Activated CD4-positive, alpha-beta T cell treated with anti-CD3 and anti-CD28 coated beads, Interleukin-2, amount 10 ng/mL, durations not matched to agents 24 days and 14 days (primary cell): ENCODE measurements at regions not wholly inside any gene's neighbourhood (a gene's known extent, or its start where the extent isn't known, plus 50 kb on each side); places are given as distances from the start of the nearest gene placed in this dataset.

ENCODE experiments used
- DNase-seq: peaks from one replicate; pipeline ENCODE4 v3.0.0; 2022
- H3K27ac Mint-ChIP-seq: one replicate; pipeline ENCODE4 v1.8.0; 2022; ENCODE audit warnings: mild to moderate bottlenecking, mixed read lengths
- H3K27me3 Mint-ChIP-seq: one replicate; pipeline ENCODE4 v1.8.0; 2022; ENCODE audit warnings: mixed read lengths
- H3K36me3 Mint-ChIP-seq: one replicate; pipeline ENCODE4 v1.8.0; 2022; ENCODE audit warnings: low read depth, mild to moderate bottlenecking, mixed read lengths
- H3K4me1 Mint-ChIP-seq: one replicate; pipeline ENCODE4 v1.8.0; 2021; ENCODE audit warnings: mixed read lengths
- H3K4me3 Mint-ChIP-seq: one replicate; pipeline ENCODE4 v1.8.0; 2022; ENCODE audit warnings: mild to moderate bottlenecking, moderate library complexity, mixed read lengths
- H3K9me3 Mint-ChIP-seq: one replicate; pipeline ENCODE4 v1.8.0; 2021; ENCODE audit warnings: mixed read lengths
- intact Hi-C: fragments of 100-400 bp; cut with micrococcal nuclease; formaldehyde crosslinking; loops from one replicate; pipeline ENCODE4 v1.15.1; 2023

- no peaks in the 10 kb centered on the region for H3K9me3 Mint-ChIP-seq
- intact Hi-C loops, result no loop called here
- no peak for DNase-seq
- H3K4me3 Mint-ChIP-seq, result no peak overlapping the region
- H3K36me3 Mint-ChIP-seq, result no peaks in the 10 kb centered on the region
- no peaks in the 10 kb centered on the region for H3K27me3 Mint-ChIP-seq
- H3K27ac Mint-ChIP-seq, result no peak overlapping the region
- no peaks in the 10 kb centered on the region for H3K4me1 Mint-ChIP-seq
Measured at GRCh38 chr9:14396171-14396570, 82.2 kb upstream of the NFIB start.

GRCh38 chr9:14395317-14396082 lies 81.6 kb upstream of the NFIB start:
- DNase-seq, result no peak
- Mint-ChIP-seq H3K36me3 (no peaks in the 10 kb centered on the region), H3K27ac (no peak overlapping the region), H3K4me3 (no peak overlapping the region), H3K4me1 (no peaks in the 10 kb centered on the region), H3K27me3 (no peaks in the 10 kb centered on the region), H3K9me3 (no peaks in the 10 kb centered on the region)
- intact Hi-C loops, result no loop called here

- Mint-ChIP-seq H3K27me3 (no peaks in the 10 kb centered on the region), H3K4me1 (no peaks in the 10 kb centered on the region), H3K9me3 (no peaks in the 10 kb centered on the region), H3K36me3 (no peaks in the 10 kb centered on the region), H3K4me3 (no peak overlapping the region), H3K27ac (no peak overlapping the region)
- intact Hi-C loops, result no loop called here
- DNase-seq, result no peak
Measured at GRCh38 chr9:14393418-14393817, 79.5 kb upstream of the NFIB start.

- Mint-ChIP-seq H3K9me3 (no peaks in the 10 kb centered on the region), H3K27me3 (no peaks in the 10 kb centered on the region), H3K4me1 (no peaks in the 10 kb centered on the region), H3K27ac (no peak overlapping the region), H3K36me3 (no peaks in the 10 kb centered on the region), H3K4me3 (no peak overlapping the region)
- intact Hi-C loops, result no loop called here
- no peak for DNase-seq
Measured at GRCh38 chr9:14391620-14392019, 77.7 kb upstream of the NFIB start.

GRCh38 chr9:14389657-14390056 lies 75.7 kb upstream of the NFIB start:
- Mint-ChIP-seq H3K27ac (no peak overlapping the region), H3K4me1 (no peaks in the 10 kb centered on the region), H3K36me3 (no peaks in the 10 kb centered on the region), H3K27me3 (no peaks in the 10 kb centered on the region), H3K9me3 (no peaks in the 10 kb centered on the region), H3K4me3 (no peak overlapping the region)
- no peak for DNase-seq
- intact Hi-C loops, result no loop called here

- Mint-ChIP-seq H3K27ac (no peak overlapping the region), H3K9me3 (no peaks in the 10 kb centered on the region), H3K4me3 (no peak overlapping the region), H3K27me3 (no peaks in the 10 kb centered on the region), H3K4me1 (no peaks in the 10 kb centered on the region), H3K36me3 (no peaks in the 10 kb centered on the region)
- intact Hi-C loops, result no loop called here
- no peak for DNase-seq
Measured at GRCh38 chr9:14389146-14389545, 75.2 kb upstream of the NFIB start.

- DNase-seq, result no peak
- no peaks in the 10 kb centered on the region for H3K27me3 Mint-ChIP-seq
- no peaks in the 10 kb centered on the region for H3K36me3 Mint-ChIP-seq
- no peaks in the 10 kb centered on the region for H3K4me1 Mint-ChIP-seq
- no peak overlapping the region for H3K27ac Mint-ChIP-seq
- intact Hi-C loops, result no loop called here
- H3K9me3 Mint-ChIP-seq, result no peaks in the 10 kb centered on the region
- no peak overlapping the region for H3K4me3 Mint-ChIP-seq
Measured at GRCh38 chr9:14383773-14384172, 69.8 kb upstream of the NFIB start.

GRCh38 chr9:14383294-14383693 lies 69.4 kb upstream of the NFIB start:
- no peaks in the 10 kb centered on the region for H3K36me3 Mint-ChIP-seq
- H3K27ac Mint-ChIP-seq, result no peak overlapping the region
- no peak overlapping the region for H3K4me3 Mint-ChIP-seq
- no peaks in the 10 kb centered on the region for H3K27me3 Mint-ChIP-seq
- H3K4me1 Mint-ChIP-seq, result no peaks in the 10 kb centered on the region
- no peak for DNase-seq
- intact Hi-C loops, result no loop called here
- no peaks in the 10 kb centered on the region for H3K9me3 Mint-ChIP-seq

- H3K27me3 Mint-ChIP-seq, result no peaks in the 10 kb centered on the region
- H3K4me3 Mint-ChIP-seq, result no peak overlapping the region
- H3K27ac Mint-ChIP-seq, result no peak overlapping the region
- H3K4me1 Mint-ChIP-seq, result no peaks in the 10 kb centered on the region
- intact Hi-C loops, result no loop called here
- H3K36me3 Mint-ChIP-seq, result no peaks in the 10 kb centered on the region
- H3K9me3 Mint-ChIP-seq, result no peaks in the 10 kb centered on the region
- no peak for DNase-seq
Measured at GRCh38 chr9:14380061-14380836, 66.3 kb upstream of the NFIB start.

GRCh38 chr9:14379280-14379679 lies 65.3 kb upstream of the NFIB start:
- no peaks in the 10 kb centered on the region for H3K9me3 Mint-ChIP-seq
- no peaks in the 10 kb centered on the region for H3K4me1 Mint-ChIP-seq
- no peak overlapping the region for H3K4me3 Mint-ChIP-seq
- H3K36me3 Mint-ChIP-seq, result no peaks in the 10 kb centered on the region
- no peak for DNase-seq
- intact Hi-C loops, result no loop called here
- H3K27ac Mint-ChIP-seq, result no peak overlapping the region
- H3K27me3 Mint-ChIP-seq, result no peaks in the 10 kb centered on the region

GRCh38 chr9:14373706-14374105 lies 59.8 kb upstream of the NFIB start:
- Mint-ChIP-seq H3K4me3 (no peak overlapping the region), H3K36me3 (no peaks in the 10 kb centered on the region), H3K4me1 (no peaks in the 10 kb centered on the region), H3K27ac (no peak overlapping the region), H3K27me3 (no peaks in the 10 kb centered on the region), H3K9me3 (no peaks in the 10 kb centered on the region)
- DNase-seq, result no peak
- intact Hi-C loops, result no loop called here

- Mint-ChIP-seq H3K27me3 (no peaks in the 10 kb centered on the region), H3K9me3 (no peaks in the 10 kb centered on the region), H3K4me1 (no peaks in the 10 kb centered on the region), H3K27ac (no peak overlapping the region), H3K4me3 (no peak overlapping the region), H3K36me3 (no peaks in the 10 kb centered on the region)
- no peak for DNase-seq
- intact Hi-C loops, result no loop called here
Measured at GRCh38 chr9:14373336-14373666, 59.4 kb upstream of the NFIB start.

GRCh38 chr9:14372437-14373335 lies 58.7 kb upstream of the NFIB start:
- no peaks in the 10 kb centered on the region for H3K27me3 Mint-ChIP-seq

GRCh38 chr9:14369011-14369410 lies 55.1 kb upstream of the NFIB start:
- Mint-ChIP-seq H3K4me1 (no peaks in the 10 kb centered on the region), H3K36me3 (no peaks in the 10 kb centered on the region), H3K9me3 (no peaks in the 10 kb centered on the region)

More at GRCh38 chr9:14372437-14373335, 58.7 kb upstream of the NFIB start:
- intact Hi-C loops, result no loop called here
- no peak overlapping the region for H3K27ac Mint-ChIP-seq
- DNase-seq, result no peak
- H3K4me3 Mint-ChIP-seq, result no peak overlapping the region
- H3K36me3 Mint-ChIP-seq, result no peaks in the 10 kb centered on the region
- H3K9me3 Mint-ChIP-seq, result no peaks in the 10 kb centered on the region
- no peaks in the 10 kb centered on the region for H3K4me1 Mint-ChIP-seq

More at GRCh38 chr9:14369011-14369410, 55.1 kb upstream of the NFIB start:
- Mint-ChIP-seq H3K27me3 (no peaks in the 10 kb centered on the region), H3K4me3 (no peak overlapping the region), H3K27ac (no peak overlapping the region)
- DNase-seq, result no peak
- intact Hi-C loops, result no loop called here
